HG03565 (cell line): ENCODE measurements at regions not wholly inside any gene's neighbourhood (a gene's known extent, or its start where the extent isn't known, plus 50 kb on each side); places are given as distances from the start of the nearest gene placed in this dataset.

Source experiments
- ATAC-seq: cut with Tn5 transposase; IDR thresholded peaks from one replicate; pipeline ENCODE4 v1.9.1; 2021; ENCODE audit warnings: mild to moderate bottlenecking, moderate library complexity; ENCODE audit not compliant: unreplicated experiment

DNA sequence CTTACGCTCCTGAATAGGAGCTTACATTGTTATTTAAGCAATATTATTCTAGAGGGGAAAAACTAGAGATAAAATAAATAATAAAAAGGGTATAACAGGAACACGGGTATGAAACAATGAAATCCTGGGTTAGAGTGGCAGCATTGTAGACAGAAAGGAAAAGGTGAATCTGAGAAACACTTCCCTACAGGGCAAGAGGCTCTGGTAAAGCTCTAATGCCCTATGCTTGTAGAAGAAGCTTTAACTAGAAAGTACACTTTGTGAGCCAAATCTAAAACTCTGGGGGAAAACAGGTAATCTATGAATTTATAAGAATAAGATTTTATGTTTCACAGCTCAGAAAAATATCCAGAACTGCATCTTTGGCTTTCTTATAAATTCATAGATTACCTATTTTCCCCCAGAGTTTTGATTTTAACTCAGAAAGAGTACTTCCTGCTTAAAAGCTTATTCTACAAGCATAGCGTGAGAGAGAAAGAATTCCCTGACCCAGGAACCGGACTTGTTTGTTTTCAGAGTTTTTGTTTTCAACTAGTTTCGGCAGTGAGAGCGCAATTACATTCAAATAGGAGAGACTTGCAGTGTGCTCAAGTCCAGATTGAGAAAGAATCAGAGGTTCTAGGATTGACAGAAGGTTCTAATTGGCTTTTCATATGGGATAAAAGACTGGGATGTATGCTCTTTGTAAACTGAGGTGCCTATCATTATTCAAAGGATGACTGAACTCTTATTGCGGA lies 651.0 kb upstream of the RORB start:
- no peak for ATAC-seq

DNA sequence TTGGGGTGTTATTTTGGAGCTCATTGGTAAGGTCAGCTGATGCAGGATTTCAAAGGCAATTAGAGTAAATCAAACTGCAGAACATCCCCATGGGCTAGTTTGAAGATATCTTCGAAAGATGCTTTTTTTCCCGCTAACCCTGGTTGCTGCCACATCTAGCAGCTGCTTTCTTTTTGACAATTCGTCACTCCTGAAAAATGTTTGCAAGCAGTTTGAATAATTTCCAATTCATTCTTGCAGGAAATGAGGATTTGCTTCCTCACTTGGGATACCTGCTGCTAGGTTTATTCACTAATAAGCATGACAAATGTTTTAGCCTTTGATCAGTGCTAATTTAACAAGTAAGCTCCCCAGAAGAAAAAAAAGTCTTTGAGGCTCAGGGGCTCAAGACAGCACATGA lies 649.6 kb upstream of the RORB start:
- ATAC-seq, result no peak

DNA sequence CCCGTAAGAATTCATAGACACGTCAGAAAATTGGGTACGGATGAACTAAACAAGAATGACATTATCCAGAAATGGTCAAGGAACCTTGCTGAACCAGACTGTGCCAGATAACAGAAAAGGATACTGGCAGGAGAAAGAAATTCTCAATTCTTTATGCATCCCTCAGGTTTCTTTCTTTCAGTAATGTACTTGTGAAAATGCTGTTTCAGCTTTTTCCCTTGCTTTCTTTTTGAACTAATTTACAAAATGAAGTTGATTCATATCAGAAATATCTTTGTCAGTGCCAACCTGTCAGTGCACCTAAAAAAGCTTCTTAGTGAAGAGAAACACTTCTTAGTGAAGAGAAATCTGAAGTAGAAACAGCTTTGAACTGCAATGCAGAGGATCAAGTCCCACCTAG lies 643.6 kb upstream of the RORB start:
- no peak for ATAC-seq

- ATAC-seq, result no peak
These were observed 641.9 kb upstream of the RORB start for GRCh38 chr9:73855206-73855605.

DNA sequence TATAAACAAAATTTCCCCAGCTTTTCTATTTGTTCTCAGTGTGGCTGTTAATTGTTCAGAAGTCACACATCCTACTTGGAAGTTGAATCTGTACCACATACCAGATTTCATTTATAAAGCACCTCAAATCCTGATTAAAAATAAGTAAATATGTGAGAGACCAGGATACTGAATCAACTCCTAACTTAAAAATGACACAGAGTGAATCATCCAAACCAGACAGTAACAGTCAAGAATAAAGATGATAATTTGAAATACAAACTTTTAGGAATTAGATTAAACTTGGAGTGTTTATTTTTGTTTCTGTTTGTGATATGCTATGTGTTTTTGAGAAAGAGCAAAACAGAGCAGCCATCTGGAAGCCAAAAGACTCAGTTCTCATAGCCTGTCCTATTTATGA lies 633.2 kb upstream of the RORB start:
- ATAC-seq, result no peak

GRCh38 chr9:73866451-73866850 lies 630.7 kb upstream of the RORB start:
- no peak for ATAC-seq

- peak; percentile 100 for ATAC-seq
These were observed 627.9 kb upstream of the RORB start for GRCh38 chr9:73869264-73869663.

- ATAC-seq, result no peak
These were observed 625.5 kb upstream of the RORB start for GRCh38 chr9:73871636-73872035.

GRCh38 chr9:73872701-73873100 lies 624.4 kb upstream of the RORB start:
- no peak for ATAC-seq

- no peak for ATAC-seq
These were observed 617.0 kb upstream of the RORB start for GRCh38 chr9:73880101-73880500.

DNA sequence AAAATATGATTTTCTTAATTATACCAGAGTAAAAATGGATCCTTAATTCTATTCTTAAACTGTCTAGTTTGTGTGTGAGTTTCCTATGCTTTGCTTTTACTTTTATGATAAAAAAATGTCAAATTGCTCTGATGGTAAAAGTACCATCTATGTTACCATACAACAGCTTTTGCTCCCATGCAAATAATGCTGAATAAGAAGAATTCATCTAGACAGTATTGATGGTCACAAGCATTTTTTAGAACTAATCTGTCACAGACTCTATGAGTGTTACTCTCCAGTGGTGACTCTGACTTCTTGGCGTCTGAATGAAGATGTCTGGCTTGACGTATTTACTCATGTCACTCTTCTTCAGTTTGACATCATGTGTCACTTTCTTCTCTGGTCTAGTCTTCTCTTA lies 608.1 kb upstream of the RORB start:
- ATAC-seq, result no peak

GRCh38 chr9:73890685-73891277 lies 606.4 kb upstream of the RORB start:
- no peak for ATAC-seq

- ATAC-seq, result no peak
These were observed 604.8 kb upstream of the RORB start for GRCh38 chr9:73892335-73892734.

DNA sequence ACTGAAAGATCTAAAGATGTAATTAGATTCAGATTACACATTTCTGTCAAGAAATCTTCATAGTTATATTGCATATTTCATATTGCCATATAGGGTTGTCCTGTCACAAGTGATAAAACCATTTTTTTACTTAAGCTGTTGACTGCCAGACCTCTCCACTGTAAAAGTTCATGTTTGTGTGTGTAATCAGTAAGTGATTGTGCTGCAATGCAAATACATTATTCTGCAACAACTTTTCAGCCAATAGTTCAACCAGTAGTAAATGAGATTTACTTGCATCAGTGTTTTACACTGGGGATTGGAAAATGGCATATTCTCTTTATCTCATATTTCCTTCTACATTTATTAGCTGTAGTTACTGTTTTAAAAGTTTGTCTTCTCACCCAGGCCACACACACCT lies 603.9 kb upstream of the RORB start:
- ATAC-seq, result no peak

GRCh38 chr9:73896061-73896460 lies 601.1 kb upstream of the RORB start:
- no peak for ATAC-seq

DNA sequence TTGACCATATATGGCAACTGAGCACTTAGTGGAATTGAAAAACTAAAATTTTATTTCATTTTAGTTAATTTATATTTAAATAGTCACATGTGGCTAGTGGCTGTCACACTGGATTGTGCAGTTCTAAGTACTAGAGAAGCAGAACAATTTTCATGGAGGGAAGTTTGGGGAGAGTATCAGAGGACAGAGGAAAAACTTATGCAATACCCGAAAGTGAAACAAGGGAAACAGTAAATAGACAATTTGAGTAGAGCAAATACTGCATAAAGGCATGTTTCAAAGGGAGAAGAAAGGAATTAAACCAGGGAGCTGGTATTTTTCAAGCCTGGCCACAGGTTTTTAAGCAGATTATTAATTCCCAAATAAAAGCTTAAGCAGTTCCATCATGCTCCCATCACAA lies 590.5 kb upstream of the RORB start:
- no peak for ATAC-seq

GRCh38 chr9:73911804-73912203 lies 585.3 kb upstream of the RORB start:
- ATAC-seq, result no peak

DNA sequence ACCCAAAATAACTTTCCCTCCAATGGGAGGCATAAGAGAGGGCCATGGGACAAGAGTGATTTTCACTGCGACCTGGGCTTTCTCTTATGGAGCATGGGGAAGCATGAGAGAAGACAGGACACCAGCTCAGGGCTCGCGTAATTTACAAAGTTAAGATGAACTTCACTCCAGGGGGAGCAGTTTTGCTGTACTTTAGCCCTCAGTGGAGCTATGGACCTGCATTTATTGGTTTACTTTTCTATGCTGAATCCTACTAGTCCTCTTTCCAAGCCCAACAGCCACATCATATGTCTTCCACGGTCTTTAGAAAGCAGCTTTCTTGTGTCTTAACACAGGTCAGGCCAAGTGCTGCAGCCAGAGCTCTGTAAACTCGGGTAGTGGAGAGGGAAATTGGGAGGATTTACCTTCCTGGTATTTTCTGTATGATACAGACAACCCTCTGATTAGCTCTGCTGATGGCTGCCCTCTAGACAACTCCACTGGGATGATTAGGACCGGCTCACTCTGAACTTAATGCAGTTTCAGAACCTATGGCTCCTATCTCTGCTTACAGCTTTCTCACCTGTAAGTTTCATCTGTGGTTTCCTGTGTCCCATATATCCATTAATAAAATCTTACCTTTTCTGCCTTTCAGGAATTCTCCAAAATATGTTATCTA lies 581.0 kb upstream of the RORB start:
- no peak for ATAC-seq

- no peak for ATAC-seq
These were observed 577.4 kb upstream of the RORB start for GRCh38 chr9:73919712-73920111.

- ATAC-seq, result no peak
These were observed 573.3 kb upstream of the RORB start for GRCh38 chr9:73923796-73924195.

GRCh38 chr9:73951147-73951546 lies 546.0 kb upstream of the RORB start:
- ATAC-seq, result no peak

DNA sequence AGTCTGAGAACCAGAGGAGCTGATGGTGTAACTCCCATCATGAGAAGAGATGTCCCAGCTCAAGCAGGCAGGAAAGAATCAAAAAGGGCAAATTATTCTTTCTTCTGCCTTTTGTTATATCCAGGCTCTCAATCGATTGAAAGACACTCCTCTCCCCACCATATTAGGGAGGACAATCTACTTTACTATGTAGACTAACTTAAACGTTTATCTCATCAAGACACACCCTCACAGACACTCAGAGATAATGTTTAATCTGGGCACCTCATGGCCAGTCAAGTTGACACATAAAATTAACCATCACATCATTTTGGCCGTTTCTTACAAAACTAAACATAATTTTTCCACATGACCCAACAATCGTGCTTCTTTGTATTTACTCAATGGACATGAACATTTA lies 534.3 kb upstream of the RORB start:
- no peak for ATAC-seq
